ENCODE measurements at regions not wholly inside any gene's neighbourhood (a gene's known extent, or its start where the extent isn't known, plus 50 kb on each side); places are given as distances from the start of the nearest gene placed in this dataset.

DNA sequence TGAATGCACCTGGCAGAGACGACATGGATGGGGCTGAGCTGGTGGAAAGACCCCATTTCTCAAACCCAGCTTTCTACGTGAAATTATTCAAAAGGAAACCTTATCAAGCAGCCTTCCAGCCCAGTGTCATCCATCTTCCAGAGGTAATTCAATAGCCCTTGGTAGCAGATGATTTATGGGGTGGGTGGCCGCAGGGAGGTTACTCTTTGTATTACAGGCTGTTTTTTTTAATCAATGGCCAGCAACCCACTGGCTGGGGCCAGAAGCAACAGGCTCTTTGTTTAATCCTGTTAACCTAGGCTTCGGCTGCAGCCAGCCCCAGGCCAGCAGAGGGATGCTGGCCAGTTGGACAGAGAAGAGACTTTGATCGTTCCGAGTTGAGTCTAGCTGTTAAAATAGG, 139.8 kb upstream of the SRRM4 start:
- Histone ChIP-seq H3K9me3 (ENCODE audit: control insufficient read depth, insufficient read depth, low read length) (no peaks in the 10 kb centered on the region), H3K27ac (ENCODE audit: low read length) (no peak overlapping the region), H3K36me3 (ENCODE audit: control insufficient read depth, insufficient read depth, low read length) (no peaks in the 10 kb centered on the region), H3K4me3 (ENCODE audit: low read length) (no peak overlapping the region), H3K4me1 (ENCODE audit: control insufficient read depth, insufficient read depth, low read length) (no peaks in the 10 kb centered on the region), H3K27me3 (ENCODE audit: control insufficient read depth, insufficient read depth, low read length) (no peaks in the 10 kb centered on the region)
- WGBS (ENCODE audit: insufficient coverage): 63% methylated on average over 6 of the region's 6 CpGs
- Mint-ChIP-seq H3K9me3 (no peaks in the 10 kb centered on the region), H3K4me3 (no peak overlapping the region), H3K27me3 (ENCODE audit: low read depth in 2 of 2) (no peaks in the 10 kb centered on the region), H3K4me1 (no peaks in the 10 kb centered on the region), H3K36me3 (no peaks in the 10 kb centered on the region), H3K27ac (no peak overlapping the region)
- DNase-seq: no peak
- TF ChIP-seq, protein P1, sequence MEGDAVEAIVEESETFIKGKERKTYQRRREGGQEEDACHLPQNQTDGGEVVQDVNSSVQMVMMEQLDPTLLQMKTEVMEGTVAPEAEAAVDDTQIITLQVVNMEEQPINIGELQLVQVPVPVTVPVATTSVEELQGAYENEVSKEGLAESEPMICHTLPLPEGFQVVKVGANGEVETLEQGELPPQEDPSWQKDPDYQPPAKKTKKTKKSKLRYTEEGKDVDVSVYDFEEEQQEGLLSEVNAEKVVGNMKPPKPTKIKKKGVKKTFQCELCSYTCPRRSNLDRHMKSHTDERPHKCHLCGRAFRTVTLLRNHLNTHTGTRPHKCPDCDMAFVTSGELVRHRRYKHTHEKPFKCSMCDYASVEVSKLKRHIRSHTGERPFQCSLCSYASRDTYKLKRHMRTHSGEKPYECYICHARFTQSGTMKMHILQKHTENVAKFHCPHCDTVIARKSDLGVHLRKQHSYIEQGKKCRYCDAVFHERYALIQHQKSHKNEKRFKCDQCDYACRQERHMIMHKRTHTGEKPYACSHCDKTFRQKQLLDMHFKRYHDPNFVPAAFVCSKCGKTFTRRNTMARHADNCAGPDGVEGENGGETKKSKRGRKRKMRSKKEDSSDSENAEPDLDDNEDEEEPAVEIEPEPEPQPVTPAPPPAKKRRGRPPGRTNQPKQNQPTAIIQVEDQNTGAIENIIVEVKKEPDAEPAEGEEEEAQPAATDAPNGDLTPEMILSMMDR (IDR thresholded peaks at IDR 0.05): no peak
- no peak for ATAC-seq
- intact Hi-C loops (cut with micrococcal nuclease): no loop called here

DNA sequence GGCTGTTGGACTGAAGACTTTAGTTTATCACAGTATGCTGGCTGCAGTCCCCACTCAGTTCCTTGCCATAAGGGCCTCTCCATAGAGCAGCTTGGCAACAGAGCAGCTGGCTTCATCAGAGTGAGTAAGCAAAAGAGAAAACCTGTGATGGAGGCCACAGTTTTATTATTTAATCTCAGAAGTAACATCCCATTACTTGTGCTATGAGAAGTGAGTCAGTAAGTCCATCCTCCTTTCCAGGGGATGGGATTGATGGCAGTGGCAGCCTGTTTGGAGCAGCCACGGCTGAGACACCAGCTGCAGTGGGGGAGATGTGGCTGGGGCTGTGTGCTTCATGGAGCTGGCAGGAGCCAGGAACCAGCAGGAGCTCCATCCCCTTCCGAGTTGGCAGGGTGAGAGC, 138.5 kb upstream of the SRRM4 start:
- intact Hi-C loops (cut with micrococcal nuclease): no loop called here
- Mint-ChIP-seq H3K9me3 (no peaks in the 10 kb centered on the region), H3K27ac (no peak overlapping the region), H3K36me3 (no peaks in the 10 kb centered on the region), H3K27me3 (ENCODE audit: low read depth in 2 of 2) (peaks cover 0 to 2% of the 10 kb centered on the region in 2 donors), H3K4me3 (no peak overlapping the region), H3K4me1 (no peaks in the 10 kb centered on the region)
- Histone ChIP-seq H3K27me3 (ENCODE audit: control insufficient read depth, insufficient read depth, low read length) (no peaks in the 10 kb centered on the region), H3K9me3 (ENCODE audit: control insufficient read depth, insufficient read depth, low read length) (no peaks in the 10 kb centered on the region), H3K36me3 (ENCODE audit: control insufficient read depth, insufficient read depth, low read length) (no peaks in the 10 kb centered on the region), H3K27ac (ENCODE audit: low read length) (no peak overlapping the region), H3K4me1 (ENCODE audit: control insufficient read depth, insufficient read depth, low read length) (no peaks in the 10 kb centered on the region), H3K4me3 (ENCODE audit: low read length) (no peak overlapping the region)
- TF ChIP-seq, protein P1 (IDR thresholded peaks at IDR 0.05): no peak
- 71% methylated on average over 2 of the region's 2 CpGs for WGBS (ENCODE audit: insufficient coverage)
- DNase-seq (no peak), ATAC-seq (no peak)

DNA sequence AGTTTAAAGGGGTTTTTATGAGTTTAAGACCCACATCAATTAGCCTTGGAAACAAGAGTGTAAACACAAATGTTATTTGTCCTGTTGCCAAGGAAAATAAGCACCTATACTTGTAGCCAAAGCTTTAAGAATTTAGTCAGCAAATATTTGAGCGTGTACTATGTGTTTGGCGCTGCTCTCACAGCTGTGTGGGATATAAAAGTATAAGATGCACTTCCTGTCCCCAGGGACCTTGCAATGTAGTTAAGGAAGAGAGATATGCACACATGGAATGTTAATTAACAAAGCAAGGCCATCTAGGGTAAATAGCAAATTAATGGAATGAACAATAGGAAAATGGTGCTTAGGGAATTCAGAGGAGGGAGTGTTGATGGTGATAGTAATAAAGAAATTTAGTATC, 134.9 kb upstream of the SRRM4 start:
- TF ChIP-seq, protein P1 (IDR thresholded peaks at IDR 0.05): no peak
- intact Hi-C loops (cut with micrococcal nuclease): no loop called here
- no peak for ATAC-seq

DNA sequence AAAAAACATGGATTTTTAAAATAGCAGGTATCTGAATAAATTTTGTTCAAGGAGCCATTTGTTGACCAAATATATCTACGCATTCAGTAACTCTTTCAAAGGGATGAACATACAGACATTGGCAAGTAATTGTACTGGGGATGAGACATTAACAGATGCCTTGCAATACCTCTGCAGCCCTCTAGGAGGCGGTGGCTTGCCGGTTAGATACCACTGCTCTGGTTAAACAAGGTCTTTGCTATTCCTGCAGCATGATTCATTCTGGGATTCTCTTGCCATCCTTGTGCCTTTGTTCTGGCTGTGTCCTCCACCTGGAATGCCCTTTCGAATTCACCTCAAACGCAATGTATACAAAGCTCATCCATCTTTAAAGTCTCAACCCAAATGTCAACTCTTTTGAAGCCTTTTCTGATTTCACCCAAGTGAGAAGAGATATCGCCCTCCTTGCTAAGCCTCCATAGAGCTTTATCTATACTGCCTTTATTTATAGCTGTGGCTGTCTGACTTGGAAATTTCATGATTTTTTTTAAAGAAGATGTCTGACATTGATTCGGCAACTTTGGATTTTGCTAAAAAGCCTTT, 131.0 kb upstream of the SRRM4 start:
- Mint-ChIP-seq H3K4me1 (no peaks in the 10 kb centered on the region), H3K27ac (no peak overlapping the region), H3K4me3 (no peak overlapping the region), H3K9me3 (peaks cover 0 to 2% of the 10 kb centered on the region in 2 donors), H3K27me3 (ENCODE audit: low read depth in 2 of 2) (peaks cover 2 to 6% of the 10 kb centered on the region in 2 donors), H3K36me3 (no peaks in the 10 kb centered on the region)
- ATAC-seq (no peak), DNase-seq (no peak)
- intact Hi-C loops (cut with micrococcal nuclease): no loop called here
- Histone ChIP-seq H3K36me3 (ENCODE audit: control insufficient read depth, insufficient read depth, low read length) (no peaks in the 10 kb centered on the region), H3K9me3 (ENCODE audit: control insufficient read depth, insufficient read depth, low read length) (no peaks in the 10 kb centered on the region), H3K4me3 (ENCODE audit: low read length) (no peak overlapping the region), H3K4me1 (ENCODE audit: control insufficient read depth, insufficient read depth, low read length) (no peaks in the 10 kb centered on the region), H3K27me3 (ENCODE audit: control insufficient read depth, insufficient read depth, low read length) (no peaks in the 10 kb centered on the region), H3K27ac (ENCODE audit: low read length) (no peak overlapping the region)
- TF ChIP-seq, protein P1 (IDR thresholded peaks at IDR 0.05): no peak
- WGBS (ENCODE audit: insufficient coverage): 43% methylated on average over 7 of the region's 7 CpGs

More for the DNA sequence above, 134.9 kb upstream of the SRRM4 start:
- no peak overlapping the region for H3K4me3 ChIP-seq (ENCODE audit: low read length)
- no peaks in the 10 kb centered on the region for H3K9me3 ChIP-seq (ENCODE audit: control insufficient read depth, insufficient read depth, low read length)
- H3K36me3 Mint-ChIP-seq: no peaks in the 10 kb centered on the region
- no peaks in the 10 kb centered on the region for H3K4me1 Mint-ChIP-seq
- 76% methylated on average over 2 of the region's 2 CpGs for WGBS (ENCODE audit: insufficient coverage)
- H3K27ac ChIP-seq (ENCODE audit: low read length): no peak overlapping the region
- DNase-seq: no peak
- peaks cover 0 to 6% of the 10 kb centered on the region in 2 donors for H3K27me3 Mint-ChIP-seq (ENCODE audit: low read depth in 2 of 2)
- H3K27me3 ChIP-seq (ENCODE audit: control insufficient read depth, insufficient read depth, low read length): no peaks in the 10 kb centered on the region
- no peaks in the 10 kb centered on the region for H3K4me1 ChIP-seq (ENCODE audit: control insufficient read depth, insufficient read depth, low read length)
- no peak overlapping the region for H3K27ac Mint-ChIP-seq
- H3K9me3 Mint-ChIP-seq: no peaks in the 10 kb centered on the region
- H3K36me3 ChIP-seq (ENCODE audit: control insufficient read depth, insufficient read depth, low read length): no peaks in the 10 kb centered on the region
- no peak overlapping the region for H3K4me3 Mint-ChIP-seq

All from natural killer cell (primary cell).